A673 (cell line): ENCODE measurements at regions not wholly inside any gene's neighbourhood (a gene's known extent, or its start where the extent isn't known, plus 50 kb on each side); places are given as distances from the start of the nearest gene placed in this dataset.

Experiments used
- EZH2 ChIP-seq: fragments of 200-600 bp; sonication (generic); IDR thresholded peaks from 2 replicates; pipeline ENCODE4 v1.6.1; 2017; ENCODE audit warnings: borderline replicate concordance, low read depth, mild to moderate bottlenecking, mixed read lengths, antibody characterized with exemption, low read length; ENCODE audit not compliant: poor library complexity, severe bottlenecking
- TF ChIP-seq, protein P1 (sequence below): fragments of 300-800, 200-600 bp; sonication (generic); conservative IDR thresholded peaks from 2 replicates; pipeline ENCODE4 v1.5.1; 2017; ENCODE audit warnings: low read depth, mild to moderate bottlenecking, antibody characterized with exemption, low read length, moderate library complexity, mixed read lengths

DNA sequence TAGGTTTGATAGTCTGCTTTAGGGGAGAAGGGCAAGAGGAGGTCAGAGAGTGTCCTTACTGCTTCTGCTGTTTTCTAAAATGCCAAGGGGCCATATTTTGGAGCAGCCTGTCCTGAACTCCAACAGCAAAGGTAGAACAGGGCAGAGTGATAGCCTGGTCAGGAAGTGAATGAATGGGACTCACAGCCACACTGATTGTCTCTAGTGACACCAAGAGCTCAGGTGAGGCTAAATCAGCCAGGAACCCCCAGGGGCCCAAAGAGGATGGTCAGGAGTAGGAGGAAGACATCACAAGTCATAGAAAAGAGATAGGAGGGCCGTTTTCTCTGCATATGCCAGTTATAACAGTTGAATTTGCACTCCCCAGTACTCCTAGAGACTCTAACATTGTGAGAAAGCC, 97.4 kb upstream of the DUSP10 start:
- TF ChIP-seq, protein P1, sequence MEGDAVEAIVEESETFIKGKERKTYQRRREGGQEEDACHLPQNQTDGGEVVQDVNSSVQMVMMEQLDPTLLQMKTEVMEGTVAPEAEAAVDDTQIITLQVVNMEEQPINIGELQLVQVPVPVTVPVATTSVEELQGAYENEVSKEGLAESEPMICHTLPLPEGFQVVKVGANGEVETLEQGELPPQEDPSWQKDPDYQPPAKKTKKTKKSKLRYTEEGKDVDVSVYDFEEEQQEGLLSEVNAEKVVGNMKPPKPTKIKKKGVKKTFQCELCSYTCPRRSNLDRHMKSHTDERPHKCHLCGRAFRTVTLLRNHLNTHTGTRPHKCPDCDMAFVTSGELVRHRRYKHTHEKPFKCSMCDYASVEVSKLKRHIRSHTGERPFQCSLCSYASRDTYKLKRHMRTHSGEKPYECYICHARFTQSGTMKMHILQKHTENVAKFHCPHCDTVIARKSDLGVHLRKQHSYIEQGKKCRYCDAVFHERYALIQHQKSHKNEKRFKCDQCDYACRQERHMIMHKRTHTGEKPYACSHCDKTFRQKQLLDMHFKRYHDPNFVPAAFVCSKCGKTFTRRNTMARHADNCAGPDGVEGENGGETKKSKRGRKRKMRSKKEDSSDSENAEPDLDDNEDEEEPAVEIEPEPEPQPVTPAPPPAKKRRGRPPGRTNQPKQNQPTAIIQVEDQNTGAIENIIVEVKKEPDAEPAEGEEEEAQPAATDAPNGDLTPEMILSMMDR = no peak
- no peak for TF ChIP-seq EZH2
